ENCODE measurements at regions not wholly inside any gene's neighbourhood (a gene's known extent, or its start where the extent isn't known, plus 50 kb on each side); places are given as distances from the start of the nearest gene placed in this dataset.

- TF ChIP-seq CTCF (IDR thresholded peaks at IDR 0.05), result no peak
- no peak for TF ChIP-seq POLR2A (IDR thresholded peaks at IDR 0.05)
These were observed 229.2 kb downstream of the ALX1 start for GRCh38 chr12:85509081-85509856.
